Activated naive CD4-positive, alpha-beta T cell (primary cell): ENCODE measurements at regions not wholly inside any gene's neighbourhood (a gene's known extent, or its start where the extent isn't known, plus 50 kb on each side); places are given as distances from the start of the nearest gene placed in this dataset.
A peak's percentile ranks its signal among the peaks of the same experiment; 100 is the strongest.
"Not testable (repeated sequence)": the region's sequence is repeated elsewhere in the genome, so short reads cannot be mapped to it uniquely, and the experiment has no call there.

ENCODE experiments used
- DNase-seq, 4 experiments: peaks; one replicate each; lab custom pipeline; 2025; lab: John Stamatoyannopoulos, UW

- DNase-seq, result no peak
Measured at GRCh38 chr3:175956964-175957363, 1097.8 kb downstream of the NAALADL2 start.

GRCh38 chr3:175951047-175951694 is 1092.0 kb downstream of the NAALADL2 start:
- no peak for DNase-seq

- DNase-seq, result no peak
Measured at GRCh38 chr3:175948041-175948440, 1088.9 kb downstream of the NAALADL2 start.

- DNase-seq, result no peak
Measured at GRCh38 chr3:175941352-175941751, 1082.2 kb downstream of the NAALADL2 start.

GRCh38 chr3:175940881-175941280 is 1081.7 kb downstream of the NAALADL2 start:
- no peak for DNase-seq

- no peak for DNase-seq
Measured at GRCh38 chr3:175940243-175940642, 1081.1 kb downstream of the NAALADL2 start.

- not testable (repeated sequence) for DNase-seq
Measured at GRCh38 chr3:175937367-175937766, 1078.2 kb downstream of the NAALADL2 start.

GRCh38 chr3:175932586-175932985 is 1073.5 kb downstream of the NAALADL2 start:
- DNase-seq, result no peak

- DNase-seq, result no peak
Measured at GRCh38 chr3:175919133-175919532, 1060.0 kb downstream of the NAALADL2 start.

- DNase-seq, result no peak
Measured at GRCh38 chr3:175916191-175916934, 1057.2 kb downstream of the NAALADL2 start.

- no peak for DNase-seq
Measured at GRCh38 chr3:175914785-175915184, 1055.7 kb downstream of the NAALADL2 start.

- no peak for DNase-seq
Measured at GRCh38 chr3:175913286-175913685, 1054.2 kb downstream of the NAALADL2 start.

GRCh38 chr3:175911937-175912336 is 1052.8 kb downstream of the NAALADL2 start:
- DNase-seq, result no peak

- DNase-seq, result no peak
Measured at GRCh38 chr3:175902226-175902625, 1043.1 kb downstream of the NAALADL2 start.

- DNase-seq, result no peak
Measured at GRCh38 chr3:175898194-175898593, 1039.1 kb downstream of the NAALADL2 start.

GRCh38 chr3:175896655-175897054 is 1037.5 kb downstream of the NAALADL2 start:
- DNase-seq, result no peak

- DNase-seq, result no peak
Measured at GRCh38 chr3:175895731-175896130, 1036.6 kb downstream of the NAALADL2 start.

GRCh38 chr3:175893566-175893965 is 1034.4 kb downstream of the NAALADL2 start:
- no peak for DNase-seq

- DNase-seq, result no peak
Measured at GRCh38 chr3:175890066-175890465, 1030.9 kb downstream of the NAALADL2 start.

- peak in 1 of 4 experiments; percentile 0 for DNase-seq
Measured at GRCh38 chr3:175885231-175885766, 1026.2 kb downstream of the NAALADL2 start.

GRCh38 chr3:175879417-175879816 is 1020.3 kb downstream of the NAALADL2 start:
- no peak for DNase-seq

- no peak for DNase-seq
Measured at GRCh38 chr3:175869404-175869803, 1010.3 kb downstream of the NAALADL2 start.

- no peak for DNase-seq
Measured at GRCh38 chr3:175868626-175869025, 1009.5 kb downstream of the NAALADL2 start.
